Astrocyte of the cerebellum (primary cell): ENCODE measurements at regions not wholly inside any gene's neighbourhood (a gene's known extent, or its start where the extent isn't known, plus 50 kb on each side); places are given as distances from the start of the nearest gene placed in this dataset.

Experiments used
- DNase-seq: peaks from one replicate; pipeline ENCODE4 v3.0.0-alpha.2; 2011; ENCODE audit warnings: low read depth
- H3K4me3 ChIP-seq: 2 replicates; pipeline ENCODE4 v1.5.1; 2011; ENCODE audit warnings: mild to moderate bottlenecking, low read depth, low read length, moderate library complexity
- CTCF ChIP-seq: IDR thresholded peaks from 2 replicates; pipeline ENCODE4 v1.5.1; 2012; ENCODE audit warnings: low read length, low read depth, moderate library complexity, mild to moderate bottlenecking; ENCODE audit errors: missing control alignments
- in situ Hi-C: cut with HindIII; loops from 2 replicates; pipeline ENCODE4 v1.10.0; 2017; ENCODE audit warnings: low sequenced_read_pairs

- TF ChIP-seq CTCF = no peak
- in situ Hi-C loops = no loop called here
- no peak overlapping the region for H3K4me3 ChIP-seq
- DNase-seq = no peak
Observed at GRCh38 chr18:44590956-44591670, 89.6 kb upstream of the SETBP1 start.

GRCh38 chr18:44592639-44593038 lies 88.0 kb upstream of the SETBP1 start:
- in situ Hi-C loops = no loop called here
- DNase-seq = no peak
- no peak overlapping the region for H3K4me3 ChIP-seq
- no peak for TF ChIP-seq CTCF

- H3K4me3 ChIP-seq = no peak overlapping the region
- no peak for TF ChIP-seq CTCF
- peak; percentile 64 for DNase-seq
- in situ Hi-C loops = no loop called here
Observed at GRCh38 chr18:44594799-44595467, 85.8 kb upstream of the SETBP1 start.

DNA sequence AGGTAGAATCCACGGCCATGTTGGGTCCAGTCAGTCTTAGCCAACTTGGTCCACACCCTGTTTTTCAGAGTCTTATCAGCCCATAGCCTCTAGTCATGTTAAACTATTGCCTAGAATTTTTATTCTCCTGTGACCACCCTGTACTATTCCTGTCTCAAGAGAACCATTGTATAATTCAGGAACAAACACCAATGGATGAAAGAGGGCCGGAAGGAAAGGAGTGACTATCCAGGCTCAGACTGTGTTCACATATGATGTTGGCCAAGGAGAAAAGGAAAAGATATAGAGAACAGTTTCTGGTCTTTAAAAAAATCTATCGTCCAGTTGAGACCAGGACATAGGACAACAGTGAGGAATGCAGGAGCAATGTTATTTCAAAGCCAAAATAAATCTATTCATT lies 82.9 kb upstream of the SETBP1 start:
- in situ Hi-C loops = no loop called here

GRCh38 chr18:44598514-44598913 lies 82.2 kb upstream of the SETBP1 start:
- no peak for TF ChIP-seq CTCF
- no peak overlapping the region for H3K4me3 ChIP-seq
- no peak for DNase-seq
- in situ Hi-C loops = no loop called here

More for the DNA sequence above, 82.9 kb upstream of the SETBP1 start:
- no peak for TF ChIP-seq CTCF
- no peak overlapping the region for H3K4me3 ChIP-seq
- no peak for DNase-seq

GRCh38 chr18:44599412-44599811 lies 81.3 kb upstream of the SETBP1 start:
- peak; percentile 76 for DNase-seq
- no peak overlapping the region for H3K4me3 ChIP-seq
- no peak for TF ChIP-seq CTCF
- in situ Hi-C loops = no loop called here
